A549 (cell line): ENCODE measurements at regions not wholly inside any gene's neighbourhood (a gene's known extent, or its start where the extent isn't known, plus 50 kb on each side); places are given as distances from the start of the nearest gene placed in this dataset.

Experiments used
- EP300 ChIP-seq, 2 experiments: fragments of >200 bp; sonication (Bioruptor Twin); formaldehyde crosslinking; IDR thresholded peaks; 2 replicates in 1 of 2; 3 replicates in 1 of 2; pipeline ENCODE4 v1.6.1; 2016 to 2017
- POLR2A ChIP-seq: IDR thresholded peaks from 2 replicates; pipeline ENCODE4 v1.6.1; 2012; ENCODE audit warnings: mild to moderate bottlenecking, low read length

- TF ChIP-seq POLR2A: no peak
- TF ChIP-seq EP300 (IDR thresholded peaks at IDR 0.05): no peak
Observed at GRCh38 chr3:116920826-116921610, 211.4 kb downstream of the TUSC7 start.
